Activated naive CD4-positive, alpha-beta T cell treated with anti-CD3 and anti-CD28 coated beads, Interleukin-2, amount 50 U/mL, for 24 hours (primary cell): ENCODE measurements at regions not wholly inside any gene's neighbourhood (a gene's known extent, or its start where the extent isn't known, plus 50 kb on each side); places are given as distances from the start of the nearest gene placed in this dataset.

Experiments used
- H3K27ac Mint-ChIP-seq: one replicate; pipeline ENCODE4 v1.8.0; 2021; ENCODE audit warnings: mild to moderate bottlenecking, mixed read lengths
- H3K27me3 Mint-ChIP-seq: one replicate; pipeline ENCODE4 v1.8.0; 2021; ENCODE audit warnings: mixed read lengths
- H3K36me3 Mint-ChIP-seq: one replicate; pipeline ENCODE4 v1.8.0; 2021; ENCODE audit warnings: mixed read lengths
- H3K4me1 Mint-ChIP-seq: one replicate; pipeline ENCODE4 v1.8.0; 2021; ENCODE audit warnings: mixed read lengths
- H3K4me3 Mint-ChIP-seq: one replicate; pipeline ENCODE4 v1.8.0; 2021; ENCODE audit warnings: mild to moderate bottlenecking, mixed read lengths
- H3K9me3 Mint-ChIP-seq: one replicate; pipeline ENCODE4 v1.8.0; 2021; ENCODE audit warnings: mixed read lengths

DNA sequence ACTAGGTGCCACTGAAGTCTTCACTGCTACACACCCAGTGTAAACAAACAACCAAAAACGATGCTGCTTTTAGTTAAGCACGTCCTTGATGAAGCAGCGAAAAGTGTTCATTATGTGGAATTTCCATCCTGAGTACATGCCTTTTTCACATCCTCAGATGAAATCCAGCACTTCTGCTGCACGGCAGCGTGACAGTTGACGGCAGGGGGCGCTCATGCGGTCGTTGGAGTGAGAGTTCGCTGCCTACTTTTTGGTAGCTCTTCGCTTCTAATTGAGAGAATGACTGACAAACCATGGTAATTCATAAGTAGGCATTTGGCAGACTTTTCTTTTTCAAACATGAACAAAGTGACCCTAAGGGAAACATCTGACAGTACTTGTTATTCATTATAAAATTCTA lies 1124.9 kb downstream of the EFNB2 start:
- Mint-ChIP-seq H3K27me3 (no peaks in the 10 kb centered on the region), H3K4me1 (no peaks in the 10 kb centered on the region), H3K9me3 (peaks cover 5% of the 10 kb centered on the region), H3K27ac (no peak overlapping the region), H3K36me3 (no peaks in the 10 kb centered on the region), H3K4me3 (no peak overlapping the region)

- Mint-ChIP-seq H3K36me3 (no peaks in the 10 kb centered on the region), H3K4me1 (no peaks in the 10 kb centered on the region), H3K4me3 (no peak overlapping the region), H3K27ac (no peak overlapping the region), H3K9me3 (peaks cover 5% of the 10 kb centered on the region), H3K27me3 (no peaks in the 10 kb centered on the region)
Measured at GRCh38 chr13:105406551-105406950, 1128.9 kb downstream of the EFNB2 start.

GRCh38 chr13:105403086-105403485 lies 1132.4 kb downstream of the EFNB2 start:
- Mint-ChIP-seq H3K36me3 (no peaks in the 10 kb centered on the region), H3K27ac (no peak overlapping the region), H3K9me3 (peaks cover 3% of the 10 kb centered on the region), H3K4me3 (no peak overlapping the region), H3K27me3 (no peaks in the 10 kb centered on the region), H3K4me1 (no peaks in the 10 kb centered on the region)

GRCh38 chr13:105395041-105395440 lies 1140.4 kb downstream of the EFNB2 start:
- Mint-ChIP-seq H3K4me3 (no peak overlapping the region), H3K36me3 (no peaks in the 10 kb centered on the region), H3K27ac (no peak overlapping the region), H3K9me3 (no peaks in the 10 kb centered on the region), H3K4me1 (no peaks in the 10 kb centered on the region), H3K27me3 (no peaks in the 10 kb centered on the region)

DNA sequence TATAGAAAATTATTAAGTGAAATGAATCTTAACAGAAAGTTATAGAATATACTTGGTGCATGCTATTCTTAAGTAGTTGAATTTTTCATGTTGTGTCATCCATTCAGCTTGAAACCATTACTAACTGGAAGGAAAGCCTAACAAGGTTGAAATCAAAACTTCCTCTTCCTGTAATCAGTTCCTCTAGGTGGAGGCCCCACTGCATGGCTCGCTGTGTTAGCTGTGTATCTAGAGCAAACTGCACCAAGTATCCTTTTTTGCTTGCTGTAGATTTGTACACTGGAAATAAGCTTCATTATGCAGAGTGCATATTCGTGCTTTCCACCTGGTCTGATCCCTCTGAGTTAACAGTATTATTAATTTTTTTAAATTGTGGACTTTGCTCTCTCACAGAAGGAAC lies 1146.1 kb downstream of the EFNB2 start:
- Mint-ChIP-seq H3K27me3 (no peaks in the 10 kb centered on the region), H3K9me3 (no peaks in the 10 kb centered on the region), H3K36me3 (no peaks in the 10 kb centered on the region), H3K4me1 (no peaks in the 10 kb centered on the region), H3K27ac (no peak overlapping the region), H3K4me3 (no peak overlapping the region)

GRCh38 chr13:105377452-105377851 lies 1158.0 kb downstream of the EFNB2 start:
- no peak overlapping the region for H3K4me3 Mint-ChIP-seq
- no peaks in the 10 kb centered on the region for H3K9me3 Mint-ChIP-seq
- H3K27me3 Mint-ChIP-seq: no peaks in the 10 kb centered on the region
- no peaks in the 10 kb centered on the region for H3K36me3 Mint-ChIP-seq
- no peaks in the 10 kb centered on the region for H3K4me1 Mint-ChIP-seq
- no peak overlapping the region for H3K27ac Mint-ChIP-seq

- H3K27me3 Mint-ChIP-seq: peaks cover 6% of the 10 kb centered on the region
- H3K4me1 Mint-ChIP-seq: no peaks in the 10 kb centered on the region
- no peak overlapping the region for H3K27ac Mint-ChIP-seq
Measured at GRCh38 chr13:105370011-105370650, 1165.3 kb downstream of the EFNB2 start.

DNA sequence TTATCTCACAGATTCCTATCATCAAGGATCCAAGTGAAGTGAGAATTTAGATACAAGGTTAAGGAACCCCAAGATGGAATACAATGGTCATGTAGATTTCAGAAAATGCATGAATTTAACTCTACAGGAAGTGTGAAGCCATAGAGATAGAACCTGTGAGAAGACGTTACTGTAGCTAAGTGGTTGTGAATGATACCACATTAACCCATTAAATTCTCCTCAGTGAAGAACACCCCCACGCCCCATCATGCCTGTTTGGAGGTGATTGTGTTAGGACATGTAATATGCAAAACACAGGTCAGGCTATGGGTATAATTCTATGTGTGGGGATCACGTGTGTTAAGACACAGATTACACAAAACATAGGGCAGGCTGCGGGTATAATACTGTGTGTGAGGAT lies 1166.7 kb downstream of the EFNB2 start:
- no peak overlapping the region for H3K4me3 Mint-ChIP-seq
- H3K36me3 Mint-ChIP-seq: no peaks in the 10 kb centered on the region
- H3K4me1 Mint-ChIP-seq: no peaks in the 10 kb centered on the region
- H3K9me3 Mint-ChIP-seq: no peaks in the 10 kb centered on the region
- no peak overlapping the region for H3K27ac Mint-ChIP-seq
- peaks cover 6% of the 10 kb centered on the region for H3K27me3 Mint-ChIP-seq

More at GRCh38 chr13:105370011-105370650, 1165.3 kb downstream of the EFNB2 start:
- no peak overlapping the region for H3K4me3 Mint-ChIP-seq
- no peaks in the 10 kb centered on the region for H3K36me3 Mint-ChIP-seq
- H3K9me3 Mint-ChIP-seq: no peaks in the 10 kb centered on the region

- H3K4me3 Mint-ChIP-seq: no peak overlapping the region
- H3K27me3 Mint-ChIP-seq: peaks cover 6% of the 10 kb centered on the region
- H3K36me3 Mint-ChIP-seq: no peaks in the 10 kb centered on the region
- H3K27ac Mint-ChIP-seq: no peak overlapping the region
- no peaks in the 10 kb centered on the region for H3K4me1 Mint-ChIP-seq
- no peaks in the 10 kb centered on the region for H3K9me3 Mint-ChIP-seq
Measured at GRCh38 chr13:105365831-105366230, 1169.6 kb downstream of the EFNB2 start.

- Mint-ChIP-seq H3K9me3 (no peaks in the 10 kb centered on the region), H3K36me3 (no peaks in the 10 kb centered on the region), H3K4me1 (no peaks in the 10 kb centered on the region), H3K27me3 (peaks cover 6% of the 10 kb centered on the region), H3K27ac (no peak overlapping the region), H3K4me3 (no peak overlapping the region)
Measured at GRCh38 chr13:105365021-105365550, 1170.4 kb downstream of the EFNB2 start.

- Mint-ChIP-seq H3K27me3 (peaks cover 3% of the 10 kb centered on the region), H3K4me1 (no peaks in the 10 kb centered on the region), H3K4me3 (no peak overlapping the region), H3K9me3 (no peaks in the 10 kb centered on the region), H3K27ac (no peak overlapping the region), H3K36me3 (no peaks in the 10 kb centered on the region)
Measured at GRCh38 chr13:105364191-105364590, 1171.3 kb downstream of the EFNB2 start.

GRCh38 chr13:105363261-105364190 lies 1171.9 kb downstream of the EFNB2 start:
- H3K27ac Mint-ChIP-seq: no peak overlapping the region
- no peaks in the 10 kb centered on the region for H3K4me1 Mint-ChIP-seq
- H3K36me3 Mint-ChIP-seq: no peaks in the 10 kb centered on the region
- no peak overlapping the region for H3K4me3 Mint-ChIP-seq
- H3K27me3 Mint-ChIP-seq: no peaks in the 10 kb centered on the region
- no peaks in the 10 kb centered on the region for H3K9me3 Mint-ChIP-seq

GRCh38 chr13:105353654-105354053 lies 1181.8 kb downstream of the EFNB2 start:
- Mint-ChIP-seq H3K27me3 (no peaks in the 10 kb centered on the region), H3K9me3 (no peaks in the 10 kb centered on the region), H3K36me3 (no peaks in the 10 kb centered on the region), H3K4me3 (no peak overlapping the region), H3K4me1 (no peaks in the 10 kb centered on the region), H3K27ac (no peak overlapping the region)

DNA sequence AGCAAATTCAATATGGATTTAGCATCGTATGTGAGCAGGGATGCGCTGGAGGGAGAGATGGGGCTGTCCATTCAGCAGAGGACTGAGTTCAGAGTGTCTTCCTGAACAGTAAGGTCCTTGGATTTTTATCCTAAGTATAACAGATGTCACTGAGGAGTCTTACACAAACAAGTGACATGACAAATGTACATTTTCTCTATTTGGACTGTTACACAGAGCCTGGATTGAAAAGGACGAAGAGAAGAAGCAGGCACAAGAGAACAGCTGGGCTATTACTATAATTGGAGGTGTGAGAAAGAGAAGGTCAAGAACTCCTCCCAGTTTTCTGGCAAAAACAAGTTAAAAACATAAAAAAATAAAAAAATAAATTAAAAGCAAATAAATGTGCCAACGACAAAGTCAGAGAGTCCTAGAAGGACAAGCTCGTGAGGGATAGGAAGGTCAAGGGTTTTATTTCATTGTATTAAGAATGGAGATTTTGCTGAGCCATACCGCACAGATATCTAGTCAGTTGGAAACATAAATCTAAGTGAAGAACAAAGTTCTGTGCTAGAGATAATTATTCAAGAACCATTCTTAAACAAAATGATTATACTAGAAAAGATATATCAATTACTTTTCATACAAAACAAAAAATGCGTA lies 1186.3 kb downstream of the EFNB2 start:
- H3K9me3 Mint-ChIP-seq: no peaks in the 10 kb centered on the region
- H3K27me3 Mint-ChIP-seq: no peaks in the 10 kb centered on the region
- no peaks in the 10 kb centered on the region for H3K36me3 Mint-ChIP-seq
- H3K4me3 Mint-ChIP-seq: no peak overlapping the region
- no peak overlapping the region for H3K27ac Mint-ChIP-seq
- H3K4me1 Mint-ChIP-seq: no peaks in the 10 kb centered on the region

GRCh38 chr13:105346141-105346775 lies 1189.2 kb downstream of the EFNB2 start:
- Mint-ChIP-seq H3K9me3 (no peaks in the 10 kb centered on the region), H3K27ac (no peak overlapping the region), H3K4me1 (no peaks in the 10 kb centered on the region), H3K4me3 (no peak overlapping the region), H3K27me3 (no peaks in the 10 kb centered on the region), H3K36me3 (no peaks in the 10 kb centered on the region)
